UCSD-AML1 (cell line): ENCODE measurements at regions not wholly inside any gene's neighbourhood (a gene's known extent, or its start where the extent isn't known, plus 50 kb on each side); places are given as distances from the start of the nearest gene placed in this dataset.

Experiments
- DNase-seq: peaks from one replicate; lab custom pipeline; 2025; ENCODE audit not compliant: unreplicated experiment; lab: John Stamatoyannopoulos, UW

DNA sequence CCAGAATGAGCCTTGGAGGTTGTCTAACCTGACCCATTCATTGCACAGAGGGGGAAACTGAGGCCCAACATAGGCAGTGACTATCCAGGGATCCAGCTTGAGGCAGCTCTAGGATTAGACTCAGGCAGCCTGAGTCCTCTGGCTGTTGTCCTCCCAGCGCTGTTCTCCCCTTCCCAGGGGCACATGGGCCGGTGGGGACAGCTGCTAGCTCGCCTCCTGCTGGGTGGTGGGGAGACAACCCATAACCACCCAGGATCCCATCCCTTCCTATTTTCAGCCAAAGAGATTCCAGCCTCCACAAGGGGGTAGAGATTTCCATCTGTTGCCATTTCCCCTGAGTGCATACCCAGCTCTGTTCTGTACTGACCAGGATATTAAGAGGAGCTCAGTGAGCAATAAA lies 145.1 kb upstream of the GPR26 start:
- no peak for DNase-seq

DNA sequence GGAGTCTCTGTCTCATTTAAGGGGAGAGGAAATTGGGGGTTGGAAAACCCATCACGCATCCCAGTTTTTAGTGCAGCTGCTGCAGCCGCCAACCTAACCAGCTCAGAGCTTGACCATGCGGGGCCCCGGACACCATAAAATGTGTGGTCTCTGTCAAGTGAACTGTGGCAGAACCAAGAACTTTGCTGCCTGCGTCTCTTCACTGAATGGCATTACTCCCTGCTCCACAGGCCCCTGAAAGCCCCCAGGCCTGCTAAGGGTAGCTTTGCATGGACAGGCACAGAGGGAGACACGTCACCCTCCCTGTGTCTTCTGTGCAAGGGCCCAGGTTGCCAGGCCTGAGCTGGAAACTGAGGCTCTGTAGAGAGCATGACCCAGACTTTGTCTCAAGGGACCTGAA lies 144.6 kb upstream of the GPR26 start:
- no peak for DNase-seq

DNA sequence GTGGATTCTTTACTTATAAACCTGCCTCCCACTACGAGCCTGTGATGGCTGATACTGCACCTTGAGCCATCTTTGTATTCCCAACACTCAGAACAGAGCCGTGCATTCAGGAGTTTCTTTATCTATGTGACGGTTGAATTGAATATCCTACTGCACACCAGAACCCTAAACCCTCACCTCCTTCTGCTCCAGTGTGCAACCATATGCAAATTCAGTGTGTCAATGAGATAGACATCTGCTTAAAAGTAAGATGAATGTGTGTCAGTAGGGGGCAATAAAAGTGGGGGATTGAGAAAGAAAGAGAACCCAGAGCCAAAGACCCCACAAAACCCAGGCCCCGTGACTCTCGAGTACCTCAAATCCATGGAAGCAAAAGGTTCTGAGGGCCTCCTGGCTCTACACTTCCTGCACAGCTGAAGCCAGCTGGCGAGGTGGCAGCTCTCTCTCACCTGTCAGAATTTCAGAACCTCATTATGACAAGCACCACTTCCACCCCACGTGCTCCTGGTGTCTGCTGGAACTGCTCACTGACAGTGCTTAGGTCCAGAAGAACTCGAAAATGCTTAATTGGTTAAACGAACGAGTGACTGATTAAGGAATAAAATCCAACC lies 143.3 kb upstream of the GPR26 start:
- DNase-seq = no peak

DNA sequence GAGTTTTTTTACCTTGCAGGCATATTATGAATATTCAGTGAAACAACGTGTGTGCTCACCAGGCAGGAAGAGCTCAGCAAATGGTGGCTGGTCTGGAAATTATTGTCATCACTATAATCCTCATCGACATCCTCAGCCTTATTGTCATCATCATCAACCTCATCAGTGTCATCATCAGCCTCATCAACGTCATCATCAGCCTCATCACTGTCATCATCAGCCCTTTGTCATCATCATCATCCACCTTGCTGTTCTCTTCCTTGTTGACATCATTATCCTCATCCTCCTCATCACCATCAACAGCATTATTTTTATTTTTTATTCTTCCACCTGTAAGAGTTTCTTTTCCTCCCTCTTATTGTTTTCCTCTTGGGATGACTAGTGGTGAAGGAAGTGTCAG lies 142.3 kb upstream of the GPR26 start:
- DNase-seq = no peak

DNA sequence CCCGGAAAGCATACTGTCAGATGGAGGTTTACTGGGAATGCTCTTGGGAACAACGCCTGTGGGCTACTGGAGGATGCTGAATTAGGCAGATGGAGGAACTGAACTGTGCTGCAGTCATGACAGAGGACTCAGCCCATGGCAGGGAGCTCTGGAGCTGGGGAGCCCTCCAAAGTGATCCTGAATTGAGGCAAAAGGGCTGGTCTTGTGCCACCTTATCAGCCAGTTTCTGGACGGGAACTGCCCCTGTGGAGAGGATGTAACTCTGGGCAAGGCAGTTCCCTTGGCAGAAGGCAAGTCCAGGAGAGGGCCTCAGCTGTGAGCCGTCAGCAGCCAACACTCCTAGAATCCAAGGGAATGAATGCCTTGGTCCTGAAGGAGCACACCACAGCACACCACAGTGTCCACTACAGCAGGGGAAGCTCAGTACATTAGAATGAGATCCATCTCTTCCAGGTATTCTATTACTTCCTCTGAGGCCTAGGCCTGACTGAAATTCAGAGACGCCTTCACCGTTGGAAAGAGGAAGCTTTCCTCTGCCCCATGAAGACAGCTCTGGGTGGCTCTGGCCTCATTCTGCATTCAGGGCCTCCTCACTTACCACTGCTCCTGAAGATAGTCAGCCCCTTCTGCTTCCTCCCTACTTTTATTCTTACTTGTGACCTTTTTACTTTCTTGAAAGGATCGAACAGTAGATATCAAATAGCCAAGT lies 139.6 kb upstream of the GPR26 start:
- no peak for DNase-seq

DNA sequence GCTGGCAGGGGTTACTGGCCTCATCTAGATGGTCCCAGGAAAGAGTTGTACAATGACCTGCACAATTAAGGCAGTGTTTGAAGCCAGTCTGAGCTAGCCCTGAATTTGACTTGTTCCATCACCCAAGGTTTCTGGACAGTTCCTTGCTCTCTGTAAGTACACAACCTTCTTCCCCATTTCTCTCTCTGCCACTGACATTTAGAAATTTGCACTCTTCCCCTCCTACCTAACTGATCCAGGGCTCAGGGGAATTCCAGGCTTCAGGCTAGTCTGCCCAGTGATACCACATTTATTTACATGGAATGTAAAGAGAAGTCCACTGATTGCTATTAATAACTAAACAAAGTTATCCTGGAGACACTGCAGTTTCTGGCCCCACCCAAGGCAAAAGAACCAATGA lies 139.0 kb upstream of the GPR26 start:
- DNase-seq = no peak

DNA sequence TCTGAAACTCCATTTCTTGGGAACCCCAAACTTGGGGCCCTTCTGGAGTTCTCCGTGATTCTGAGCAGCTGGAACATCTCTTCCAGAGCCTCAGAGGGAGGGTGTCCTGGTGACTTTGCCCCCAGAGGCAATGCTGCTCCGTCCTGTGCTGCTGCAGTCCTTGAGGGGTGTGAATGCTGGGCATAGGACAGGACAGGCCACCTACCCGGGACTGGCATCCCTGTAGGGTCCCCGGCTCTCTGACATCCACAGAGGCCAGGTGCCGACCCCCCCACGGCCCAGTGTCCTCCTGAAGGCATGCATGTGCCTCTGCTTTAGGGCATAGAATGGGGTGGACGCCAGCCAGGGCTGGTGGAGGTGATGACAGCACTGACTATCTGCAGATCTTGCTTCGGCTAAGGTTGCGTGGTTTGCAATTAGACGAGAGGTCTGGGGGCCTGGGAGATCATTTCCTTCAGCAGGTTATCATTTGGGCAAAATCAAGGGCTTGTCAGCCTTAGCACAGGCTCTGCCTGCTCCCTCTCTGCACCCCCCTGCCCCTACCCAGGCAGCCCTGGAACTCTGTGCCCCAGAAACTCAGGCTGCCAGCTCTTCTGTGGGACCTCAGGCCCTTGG lies 136.9 kb upstream of the GPR26 start:
- no peak for DNase-seq

DNA sequence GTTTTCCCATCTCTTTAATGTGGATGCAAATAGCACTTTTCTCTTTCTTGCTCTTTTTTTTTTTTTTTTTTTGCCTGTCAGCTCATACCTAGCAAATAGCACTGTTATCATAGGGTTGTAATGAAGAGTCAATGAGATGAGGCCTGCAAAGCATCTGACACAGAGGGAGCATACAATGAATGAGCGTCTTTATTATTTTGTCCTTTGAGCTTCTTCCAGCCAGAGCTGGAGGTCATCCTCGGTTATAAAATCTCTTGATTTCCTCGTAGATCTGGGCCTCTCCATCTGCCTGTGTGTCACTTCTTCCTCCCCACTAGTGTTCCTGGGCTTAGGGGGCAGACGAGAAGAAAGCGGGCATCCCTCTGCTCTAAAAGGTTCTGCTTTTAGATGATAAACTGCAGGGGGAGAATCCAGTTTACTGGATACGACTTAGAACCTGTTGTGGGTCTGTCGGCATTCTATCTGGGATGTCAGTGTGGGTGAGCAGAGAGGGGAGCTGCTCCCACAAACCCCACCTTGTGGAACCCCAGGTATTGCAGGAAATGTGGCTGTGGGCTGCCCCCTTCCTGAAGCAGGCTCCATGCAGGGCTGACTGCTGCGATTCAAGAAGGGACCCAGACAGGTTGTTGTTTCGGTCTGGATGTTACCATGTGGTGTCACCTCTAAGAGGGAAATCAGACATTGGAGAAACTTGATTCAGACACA lies 135.8 kb upstream of the GPR26 start:
- no peak for DNase-seq

DNA sequence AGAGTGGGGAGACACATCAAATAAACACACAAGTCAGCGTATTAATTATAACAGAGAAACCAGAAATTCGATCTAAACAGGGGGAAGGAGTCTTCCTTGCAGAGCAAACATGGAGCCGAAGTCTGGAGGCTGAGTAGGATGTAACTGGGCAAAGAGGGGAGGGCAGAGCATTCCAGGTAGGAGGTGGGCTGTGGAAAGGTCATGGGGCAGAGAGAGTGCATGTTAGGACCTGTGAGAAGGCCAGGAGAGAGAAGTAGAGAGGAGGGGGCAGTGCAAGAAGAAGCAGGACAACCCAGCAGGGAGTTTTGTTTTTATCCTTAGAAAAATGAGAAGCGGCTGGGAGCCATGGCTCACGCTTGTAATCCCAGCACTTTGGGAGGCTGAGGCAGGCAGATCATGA lies 130.8 kb upstream of the GPR26 start:
- DNase-seq = no peak

DNA sequence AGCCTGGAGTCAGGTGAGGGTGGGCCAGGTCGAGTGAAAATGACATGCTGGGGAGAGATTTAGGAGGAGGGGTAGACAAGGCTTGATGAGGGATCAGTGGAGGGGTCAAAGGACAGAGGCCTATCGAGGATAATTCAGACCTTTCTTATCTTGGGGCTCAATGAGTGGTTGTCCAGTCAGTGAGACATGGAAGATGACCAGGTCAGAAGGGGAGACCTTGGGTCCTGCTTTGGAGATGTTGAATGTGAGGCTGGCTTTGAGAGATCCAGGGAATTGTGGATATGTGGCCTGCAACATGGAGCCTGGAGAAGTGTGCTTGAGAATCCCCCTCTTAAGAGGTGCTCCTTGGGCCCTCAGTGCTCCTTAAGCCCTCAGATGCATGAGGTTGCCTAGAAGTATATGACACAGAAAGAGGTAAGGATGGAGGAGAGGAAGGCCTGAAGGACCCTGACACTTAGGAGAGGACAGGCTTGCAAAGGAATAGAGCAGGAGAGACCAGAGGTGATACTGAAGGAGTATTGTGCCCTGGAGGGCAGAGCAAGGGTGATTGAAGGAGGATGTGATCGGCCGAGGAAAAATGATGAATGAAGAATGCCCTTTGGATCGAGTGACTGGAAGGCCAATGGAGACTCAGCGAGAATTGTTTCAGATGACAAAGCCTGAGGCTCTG lies 129.8 kb upstream of the GPR26 start:
- DNase-seq = no peak

DNA sequence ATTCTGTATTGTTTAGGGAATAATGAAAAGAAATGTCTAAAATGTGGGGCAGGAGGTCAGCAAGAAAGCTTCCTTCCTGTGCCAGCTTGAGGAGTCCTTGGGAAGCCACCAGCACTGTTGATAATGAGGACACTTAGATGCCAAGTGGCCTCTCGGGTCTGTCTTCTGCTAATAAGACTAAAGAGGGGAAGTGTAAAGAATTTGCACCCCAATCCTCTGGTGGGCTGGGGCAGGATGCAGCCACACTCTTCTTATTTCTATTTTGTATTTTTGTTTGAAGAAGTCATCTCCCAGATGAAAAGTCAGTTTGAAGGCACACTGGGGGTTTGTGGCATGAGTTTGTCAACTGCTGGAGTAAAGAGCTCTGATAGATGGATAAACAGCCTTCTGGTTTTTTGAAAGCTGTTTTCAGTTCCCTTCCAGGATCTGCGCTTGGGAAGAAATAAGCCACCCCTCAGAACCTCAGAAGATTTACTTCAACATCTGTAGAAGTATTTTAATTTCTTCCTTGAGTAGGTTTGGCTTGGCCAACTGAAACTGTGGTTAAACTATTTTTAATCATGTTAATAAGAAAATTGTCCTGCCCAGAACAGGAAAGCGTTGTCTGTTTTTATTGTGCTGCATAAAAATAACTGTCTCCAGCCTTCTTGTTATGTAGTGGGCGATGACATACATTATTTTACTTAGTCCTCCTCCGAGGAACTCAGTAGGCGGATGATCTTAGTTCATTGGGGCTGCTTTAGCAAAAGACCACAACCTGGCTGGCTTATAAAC lies 128.8 kb upstream of the GPR26 start:
- DNase-seq = no peak

DNA sequence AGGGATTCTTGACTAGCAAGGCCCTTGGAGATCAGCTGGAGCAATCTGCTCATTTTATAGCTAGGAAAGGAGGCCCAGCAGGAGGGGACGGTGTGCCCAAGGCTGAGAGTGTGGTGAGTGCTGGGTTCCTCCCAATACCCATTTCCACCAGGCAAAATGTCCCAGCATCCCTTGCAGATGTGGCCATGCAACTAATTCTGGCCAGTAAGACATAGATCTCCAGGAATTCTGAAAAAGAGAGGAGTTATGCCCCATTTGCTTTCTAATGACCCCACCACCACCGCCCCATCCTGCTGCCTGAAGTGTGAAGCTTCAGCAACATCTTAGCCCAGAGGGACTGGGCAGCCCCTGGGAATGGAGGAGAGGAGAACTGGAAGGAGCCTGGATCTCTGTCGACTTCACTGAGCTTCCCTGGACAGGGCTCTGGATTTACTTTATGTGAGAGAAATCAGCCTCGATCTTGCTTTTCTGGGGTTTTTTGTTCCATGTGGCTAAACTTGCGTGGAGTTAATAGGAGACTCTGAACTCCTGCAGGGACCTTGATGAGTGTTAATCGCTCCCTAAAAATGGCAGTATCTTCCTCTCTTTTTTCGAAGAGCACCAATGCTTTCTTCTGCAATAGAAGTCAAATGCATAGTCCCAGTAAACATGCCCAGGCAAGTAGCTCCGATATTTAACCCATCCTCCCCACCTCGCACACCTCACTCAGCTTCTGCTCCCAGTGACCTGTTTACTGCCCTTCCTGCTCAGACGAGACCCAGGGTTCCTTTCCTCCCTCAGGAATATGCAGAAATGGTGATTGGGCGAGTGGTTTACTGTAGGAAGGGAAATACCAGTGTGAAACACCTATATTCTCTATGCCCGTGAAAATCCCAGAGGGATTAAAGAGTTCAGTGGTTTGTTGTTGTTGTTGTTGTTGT lies 127.5 kb upstream of the GPR26 start:
- no peak for DNase-seq

DNA sequence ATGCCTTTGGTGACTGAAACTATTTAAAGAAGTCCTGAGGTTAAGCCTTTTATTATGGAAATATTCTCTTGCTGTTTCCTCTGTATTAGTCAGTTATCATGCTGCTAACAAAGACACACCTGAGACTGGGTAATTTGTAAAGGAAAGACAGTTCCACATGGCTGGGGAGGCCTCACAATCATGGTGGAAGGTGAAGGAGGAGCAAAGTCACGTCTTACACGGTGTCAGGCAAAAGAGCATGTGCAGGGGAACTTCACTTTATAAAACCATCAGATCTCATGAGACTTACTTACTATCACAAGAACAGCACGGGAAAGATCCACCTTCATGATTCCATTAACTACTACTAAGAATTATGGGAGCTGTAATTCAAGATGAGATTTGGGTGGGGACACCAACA lies 121.2 kb upstream of the GPR26 start:
- DNase-seq = no peak

DNA sequence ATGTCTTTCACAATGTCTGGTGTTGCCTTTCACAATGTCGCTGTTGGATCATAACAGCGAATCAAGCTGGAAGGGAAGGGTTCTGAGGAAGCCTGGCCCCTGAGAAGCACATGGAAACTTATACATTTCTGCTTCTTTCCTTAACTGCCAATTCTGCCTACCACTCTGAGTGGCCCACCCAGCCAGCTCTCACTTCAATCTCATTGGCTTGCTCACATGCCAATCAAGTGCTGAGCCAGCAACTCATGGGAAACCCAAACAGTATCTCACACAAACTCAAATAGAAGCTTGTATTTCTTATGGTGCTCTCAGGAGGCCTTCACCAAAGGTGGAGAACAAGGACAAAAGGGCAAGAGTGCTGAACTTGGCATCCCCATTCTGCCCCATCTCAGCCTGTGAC lies 117.4 kb upstream of the GPR26 start:
- no peak for DNase-seq

DNA sequence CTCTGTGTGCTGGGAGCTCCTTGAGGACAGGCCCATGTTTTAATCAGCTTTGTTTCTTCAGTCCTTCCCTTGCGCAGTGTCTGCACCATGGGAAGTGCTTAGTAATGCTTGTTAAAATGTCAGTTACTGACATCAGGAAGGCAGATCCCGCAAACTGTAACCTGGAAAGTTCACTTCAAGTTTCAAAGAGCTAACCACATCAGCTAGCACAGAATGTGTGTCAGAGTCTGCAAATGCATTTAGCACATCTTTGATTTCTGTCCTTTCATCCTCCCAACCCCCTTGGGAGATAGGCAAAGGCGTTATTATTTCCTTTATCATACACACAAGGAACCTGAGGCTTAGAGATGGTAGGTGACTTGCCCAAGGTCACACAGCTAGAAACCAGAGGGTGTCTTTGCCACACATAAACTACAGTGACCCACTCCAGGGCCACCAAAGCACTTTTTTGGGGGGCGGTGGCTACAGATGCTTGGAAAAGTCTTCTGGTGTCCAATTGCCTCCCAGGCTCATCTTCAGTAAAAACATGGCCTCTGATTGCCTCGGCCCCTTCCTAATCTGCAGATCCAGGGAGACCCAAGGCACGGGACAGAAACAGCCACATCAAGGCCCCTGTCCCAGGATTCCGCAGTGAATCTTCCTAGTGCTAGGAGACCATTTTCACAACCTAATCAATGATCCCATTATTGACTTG lies 116.2 kb upstream of the GPR26 start:
- DNase-seq = no peak

DNA sequence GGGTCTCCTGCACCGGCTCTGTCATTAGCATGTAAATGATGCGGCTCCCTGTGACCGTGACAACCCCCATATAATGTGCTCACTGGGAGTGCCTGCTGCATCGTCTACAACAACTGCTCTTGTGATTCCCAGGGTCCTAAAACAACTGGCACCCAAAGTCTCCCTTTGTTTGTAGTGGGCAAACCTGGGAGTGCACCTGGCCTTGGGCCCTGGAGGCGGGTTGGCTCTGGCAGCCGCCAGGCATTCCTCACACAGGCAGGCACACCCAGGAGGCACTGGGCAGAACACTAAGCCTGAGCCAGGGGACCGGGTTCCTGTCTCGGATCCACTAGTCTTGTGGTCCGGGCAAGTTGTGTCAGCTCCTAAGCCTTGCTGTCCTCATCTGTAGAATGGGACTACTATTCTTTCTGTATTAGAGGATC lies 115.5 kb upstream of the GPR26 start:
- no peak for DNase-seq

DNA sequence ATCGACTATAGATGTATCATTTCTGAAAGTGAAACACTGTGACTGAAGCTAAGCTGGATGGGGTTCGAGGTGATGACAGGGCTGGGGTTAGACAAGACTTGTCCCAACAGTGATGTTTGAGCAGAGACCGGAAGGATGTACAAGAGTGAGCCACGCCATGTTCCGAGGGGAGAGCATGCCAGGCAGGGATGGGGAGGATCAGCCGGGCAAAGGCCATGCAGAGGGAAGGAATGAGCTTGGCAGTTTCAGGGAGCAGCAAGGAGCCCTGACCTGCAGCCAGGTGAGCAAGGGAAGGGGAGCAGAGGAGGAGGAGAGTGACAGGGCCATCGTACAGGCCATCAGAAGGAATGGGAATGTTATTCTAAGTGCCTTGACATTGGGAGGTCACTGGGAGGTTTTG lies 114.9 kb upstream of the GPR26 start:
- no peak for DNase-seq

DNA sequence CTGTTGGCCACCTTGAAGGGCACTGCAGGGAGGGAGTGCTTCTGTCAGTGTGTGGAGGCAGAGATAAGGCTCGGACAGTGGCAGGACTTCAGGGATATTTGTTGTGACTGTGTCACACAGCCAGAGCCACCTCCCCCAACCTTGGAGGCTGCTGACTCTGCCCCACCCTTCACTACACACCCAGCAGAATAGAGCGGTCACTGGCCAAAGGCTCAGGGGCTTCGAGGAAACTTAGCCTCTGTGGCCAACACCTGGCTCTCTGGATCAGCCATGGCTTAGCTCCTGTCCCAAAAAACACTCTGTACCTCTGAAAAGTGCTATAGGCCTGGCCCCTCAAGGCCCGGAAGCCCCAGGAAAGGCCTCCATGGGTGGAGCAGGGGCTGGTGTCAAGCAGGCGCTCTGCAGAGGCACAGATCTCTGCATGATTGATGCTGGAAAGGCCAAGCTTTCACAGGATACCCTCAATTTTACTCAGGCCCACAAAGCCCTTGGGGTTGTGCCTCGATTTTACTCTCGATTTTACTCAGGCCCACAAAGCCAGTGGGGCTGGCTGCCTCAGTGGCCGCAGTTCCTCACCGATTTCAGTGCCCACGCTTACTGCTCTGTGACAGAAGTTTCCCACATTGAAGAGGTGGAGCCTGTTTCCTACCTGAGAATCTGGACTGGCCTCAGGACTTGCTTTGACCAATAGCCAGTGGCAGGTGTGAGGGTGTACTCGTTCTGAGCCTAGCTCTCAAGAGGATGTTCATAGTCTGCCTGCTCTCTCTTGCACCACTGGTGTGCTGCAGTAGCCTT lies 113.2 kb upstream of the GPR26 start:
- no peak for DNase-seq
